ENCODE measurements at regions not wholly inside any gene's neighbourhood (a gene's known extent, or its start where the extent isn't known, plus 50 kb on each side); places are given as distances from the start of the nearest gene placed in this dataset.
A peak's percentile ranks its signal among the peaks of the same experiment; 100 is the strongest.
"Not testable (repeated sequence)": the region's sequence is repeated elsewhere in the genome, so short reads cannot be mapped to it uniquely, and the experiment has no call there.

DNA sequence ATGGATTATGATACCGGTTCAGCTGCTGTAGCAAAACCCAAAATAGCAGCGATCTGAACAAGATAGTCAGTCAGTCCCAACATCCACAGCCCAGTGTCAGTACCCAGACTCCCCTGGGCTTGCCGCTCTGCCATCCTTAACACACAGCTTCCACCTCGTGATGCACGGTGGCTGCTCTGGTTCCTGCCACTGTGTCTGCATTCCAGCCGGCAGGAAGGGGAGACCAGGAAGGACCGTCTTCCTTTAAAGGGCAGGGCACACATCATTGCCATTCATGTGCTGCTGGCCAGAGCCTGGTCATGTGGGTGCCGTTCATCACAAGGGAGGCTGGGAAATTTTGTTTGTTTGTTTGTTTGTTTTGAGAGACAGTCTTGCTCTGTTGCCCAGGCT lies 131.0 kb upstream of the IER5L start:
- peak in 1 of 2 donors; percentile 37 for DNase-seq (ENCODE audit: low spot score in 2 of 2)
- 83 to 86% methylated on average over 8 of the region's 8 CpGs for WGBS, 2 donors
- intact Hi-C loops (cut with DNase I; ENCODE audit: low total_unique reads) = no loop called here
- H3K4me3 ChIP-seq (ENCODE audit: low read depth, poor library complexity, severe bottlenecking) = no peak overlapping the region
- TF ChIP-seq, protein P1, sequence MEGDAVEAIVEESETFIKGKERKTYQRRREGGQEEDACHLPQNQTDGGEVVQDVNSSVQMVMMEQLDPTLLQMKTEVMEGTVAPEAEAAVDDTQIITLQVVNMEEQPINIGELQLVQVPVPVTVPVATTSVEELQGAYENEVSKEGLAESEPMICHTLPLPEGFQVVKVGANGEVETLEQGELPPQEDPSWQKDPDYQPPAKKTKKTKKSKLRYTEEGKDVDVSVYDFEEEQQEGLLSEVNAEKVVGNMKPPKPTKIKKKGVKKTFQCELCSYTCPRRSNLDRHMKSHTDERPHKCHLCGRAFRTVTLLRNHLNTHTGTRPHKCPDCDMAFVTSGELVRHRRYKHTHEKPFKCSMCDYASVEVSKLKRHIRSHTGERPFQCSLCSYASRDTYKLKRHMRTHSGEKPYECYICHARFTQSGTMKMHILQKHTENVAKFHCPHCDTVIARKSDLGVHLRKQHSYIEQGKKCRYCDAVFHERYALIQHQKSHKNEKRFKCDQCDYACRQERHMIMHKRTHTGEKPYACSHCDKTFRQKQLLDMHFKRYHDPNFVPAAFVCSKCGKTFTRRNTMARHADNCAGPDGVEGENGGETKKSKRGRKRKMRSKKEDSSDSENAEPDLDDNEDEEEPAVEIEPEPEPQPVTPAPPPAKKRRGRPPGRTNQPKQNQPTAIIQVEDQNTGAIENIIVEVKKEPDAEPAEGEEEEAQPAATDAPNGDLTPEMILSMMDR (IDR thresholded peaks at IDR 0.05) = no peak
- no peak for TF ChIP-seq POLR2A (IDR thresholded peaks at IDR 0.05)

DNA sequence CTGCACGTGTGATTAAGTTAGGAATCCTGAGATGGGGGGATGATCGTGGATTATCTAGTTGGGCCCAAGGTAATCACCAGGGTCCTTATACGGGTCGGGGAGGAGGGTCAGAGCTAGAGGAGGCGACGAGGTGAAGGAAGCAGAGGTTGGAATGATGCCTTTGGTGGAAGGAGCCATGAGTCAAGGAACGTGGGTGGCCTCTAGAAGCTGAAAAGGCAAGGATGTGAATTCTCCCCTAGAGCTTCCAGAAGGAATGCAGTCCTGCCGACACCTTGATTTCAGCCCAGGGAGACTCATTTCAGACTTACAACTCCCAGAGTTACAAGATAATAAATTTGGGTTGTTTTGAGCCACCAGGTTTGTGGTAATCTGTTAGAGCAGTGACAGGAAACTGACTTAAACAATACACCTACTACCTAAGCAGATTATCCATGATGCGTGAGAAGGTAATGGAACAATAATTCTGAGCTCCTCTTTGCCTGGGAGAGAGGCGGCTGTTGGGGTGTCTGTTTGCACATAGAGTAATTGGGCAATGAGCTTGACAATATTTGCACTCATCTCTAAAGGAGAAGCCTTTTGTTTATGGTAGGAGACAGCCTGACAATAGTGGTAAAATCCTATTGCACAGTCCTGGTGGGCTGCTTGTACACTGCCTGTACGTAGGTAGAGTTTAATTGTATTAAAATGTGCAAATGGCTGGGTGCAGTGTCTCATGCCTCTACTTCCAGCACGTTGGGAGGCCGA lies 129.3 kb upstream of the IER5L start:
- no peak overlapping the region for H3K4me3 ChIP-seq (ENCODE audit: low read depth, poor library complexity, severe bottlenecking)
- peak in 1 of 2 donors; percentile 31 for DNase-seq (ENCODE audit: low spot score in 2 of 2)
- intact Hi-C loops (cut with DNase I; ENCODE audit: low total_unique reads) = no loop called here
- 78% methylated on average over 13 of the region's 13 CpGs for WGBS, 2 donors
- TF ChIP-seq, protein P1 (IDR thresholded peaks at IDR 0.05) = no peak
- no peak for TF ChIP-seq POLR2A (IDR thresholded peaks at IDR 0.05)

DNA sequence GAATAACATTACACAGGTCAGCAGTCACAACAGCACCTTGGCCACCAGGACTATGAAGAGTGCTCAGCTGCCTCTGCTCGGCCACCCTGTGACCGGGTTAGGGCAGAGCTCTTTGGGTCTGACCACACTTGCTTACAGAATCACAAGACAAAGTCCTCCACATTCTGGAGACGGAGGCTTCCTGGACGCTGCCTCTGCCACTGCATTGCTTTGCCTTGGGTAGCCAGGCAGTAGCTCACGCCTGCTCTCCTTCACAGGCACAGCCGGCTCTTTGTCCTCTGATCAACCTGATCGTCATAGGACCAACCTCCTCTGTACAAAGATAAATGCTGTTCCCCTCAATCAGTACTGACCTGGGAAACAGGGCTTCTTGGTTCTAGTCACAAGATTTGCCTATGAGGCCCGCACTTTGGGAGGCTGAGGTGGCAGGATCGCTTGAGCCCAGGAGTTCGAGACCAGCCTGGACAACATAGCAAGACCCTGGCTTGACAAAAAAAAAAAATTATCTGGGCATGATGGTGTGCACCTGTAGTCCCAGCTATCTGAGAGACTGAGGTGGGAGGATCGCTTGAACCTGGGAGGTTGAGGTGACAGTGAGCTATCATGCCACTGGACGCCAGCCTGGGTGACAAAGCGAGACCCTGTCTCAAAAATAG lies 128.4 kb upstream of the IER5L start:
- TF ChIP-seq, protein P1 (IDR thresholded peaks at IDR 0.05) = no peak
- no peak for TF ChIP-seq POLR2A (IDR thresholded peaks at IDR 0.05)
- peak in 1 of 2 donors; percentile 72 for DNase-seq (ENCODE audit: low spot score in 2 of 2)
- intact Hi-C loops (cut with DNase I; ENCODE audit: low total_unique reads) = no loop called here
- no peak overlapping the region for H3K4me3 ChIP-seq (ENCODE audit: low read depth, poor library complexity, severe bottlenecking)
- WGBS, 2 donors = 85 to 90% methylated on average over 13 of the region's 13 CpGs

DNA sequence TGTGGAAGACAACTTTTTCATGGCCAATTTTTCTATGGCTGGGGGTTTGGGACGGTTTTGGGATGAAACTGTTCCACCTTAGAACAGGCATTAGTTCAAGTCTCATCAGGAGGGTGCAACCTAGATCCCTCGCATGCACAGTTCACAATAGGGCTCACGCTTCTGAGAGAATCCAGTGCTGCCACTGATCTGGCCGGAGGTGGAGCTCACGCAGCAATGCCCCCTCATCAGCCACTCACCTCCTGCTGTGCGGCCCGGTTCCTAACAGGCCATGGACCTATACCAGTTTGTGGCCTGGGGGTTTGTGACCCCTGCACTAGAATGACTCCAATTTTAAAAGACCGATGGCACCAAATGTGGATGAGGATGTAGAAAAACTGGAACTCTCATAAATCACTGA lies 127.2 kb upstream of the IER5L start:
- WGBS, 2 donors = 77 to 83% methylated on average over 8 of the region's 8 CpGs
- H3K4me3 ChIP-seq (ENCODE audit: low read depth, poor library complexity, severe bottlenecking) = no peak overlapping the region
- intact Hi-C loops (cut with DNase I; ENCODE audit: low total_unique reads) = no loop called here
- peak in 1 of 2 donors; percentile 40 for DNase-seq (ENCODE audit: low spot score in 2 of 2)
- TF ChIP-seq, protein P1 (IDR thresholded peaks at IDR 0.05) = no peak
- TF ChIP-seq POLR2A (IDR thresholded peaks at IDR 0.05) = no peak

DNA sequence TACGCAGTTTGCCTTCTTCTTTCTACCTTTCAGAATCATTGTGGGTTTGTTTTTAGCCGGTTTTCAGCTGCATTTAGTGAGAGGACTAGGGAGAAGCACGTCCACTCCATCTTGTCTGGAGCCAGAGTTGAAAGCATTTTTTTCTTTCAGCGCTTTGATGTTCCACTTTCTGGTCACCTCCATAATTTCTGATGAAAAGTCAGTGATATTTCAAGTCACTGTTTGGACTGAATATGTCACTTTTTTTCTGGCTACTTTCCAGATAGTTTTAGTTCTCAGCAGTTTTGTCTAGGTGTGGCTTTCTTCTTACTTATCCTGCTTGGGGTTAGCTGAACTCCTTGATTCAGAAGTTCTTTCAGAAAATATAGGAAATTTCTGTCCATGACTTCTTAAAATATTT lies 123.9 kb upstream of the IER5L start:
- TF ChIP-seq, protein P1 (IDR thresholded peaks at IDR 0.05) = no peak
- no peak for TF ChIP-seq POLR2A (IDR thresholded peaks at IDR 0.05)
- WGBS, 2 donors = 90 to 92% methylated on average over 4 of the region's 4 CpGs
- H3K4me3 ChIP-seq (ENCODE audit: low read depth, poor library complexity, severe bottlenecking) = no peak overlapping the region
- intact Hi-C loops (cut with DNase I; ENCODE audit: low total_unique reads) = no loop called here
- no peak for DNase-seq (ENCODE audit: low spot score in 2 of 2)

DNA sequence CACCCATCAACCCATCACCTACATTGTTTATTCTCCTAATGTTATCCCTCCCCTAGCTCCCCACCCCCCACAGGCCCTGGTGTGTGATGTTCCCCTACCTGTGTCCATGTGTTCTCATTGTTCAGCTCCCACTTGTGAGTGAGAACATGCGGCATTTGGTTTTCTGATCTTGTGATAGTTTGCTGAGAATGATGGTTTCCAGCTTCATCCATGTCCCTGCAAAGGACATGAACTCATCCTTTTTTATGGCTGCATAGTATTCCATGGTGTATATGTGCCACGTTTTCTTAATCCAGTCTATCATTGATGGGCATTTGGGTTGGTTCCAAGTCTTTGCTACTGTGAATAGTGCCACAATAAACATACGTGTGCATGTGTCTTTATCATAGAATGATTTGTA lies 118.1 kb upstream of the IER5L start:
- 72 to 86% methylated on average over 3 of the region's 3 CpGs for WGBS, 2 donors
- intact Hi-C loops (cut with DNase I; ENCODE audit: low total_unique reads); H3K4me3 ChIP-seq (ENCODE audit: low read depth, poor library complexity, severe bottlenecking): not testable (repeated sequence)
- peak in 1 of 2 donors; percentile 58 for DNase-seq (ENCODE audit: low spot score in 2 of 2)
